ENCODE measurements at regions not wholly inside any gene's neighbourhood (a gene's known extent, or its start where the extent isn't known, plus 50 kb on each side); places are given as distances from the start of the nearest gene placed in this dataset. TPM values are rescaled to one million over a fixed set of nuclear protein-coding genes. Genes with fewer than 3 reads are reported as not detected.

DNA sequence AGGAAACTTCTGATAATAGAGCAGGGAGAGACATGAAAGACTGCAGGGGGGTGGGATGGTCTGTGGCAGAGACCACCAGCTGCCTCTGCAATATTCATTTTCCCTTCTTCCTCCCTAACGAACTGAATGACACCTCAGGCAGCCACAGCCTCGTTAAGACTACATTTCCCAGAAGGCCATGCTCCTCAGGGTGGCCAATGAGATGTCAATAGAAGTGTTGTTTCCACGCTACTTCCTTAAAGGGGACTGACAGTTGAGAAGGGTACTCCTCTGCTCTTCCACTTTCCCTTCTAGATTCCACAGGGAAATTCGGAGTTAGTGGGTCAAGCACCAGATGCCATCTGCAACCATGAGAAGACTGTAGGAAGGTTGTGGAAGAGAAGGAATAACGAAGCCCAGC is 52.0 kb upstream of the DAPK1 start:
- Histone ChIP-seq H3K36me3 (ENCODE audit: insufficient read depth) (no peaks in the 10 kb centered on the region), H3K4me3 (ENCODE audit: low read depth, low read length) (no peak overlapping the region), H3K27ac (ENCODE audit: low read depth) (no peak overlapping the region), H3K4me1 (ENCODE audit: insufficient read depth) (no peaks in the 10 kb centered on the region)
- no peak for DNase-seq (ENCODE audit: extremely low spot score)
- 51% methylated on average over 5 of the region's 5 CpGs for WGBS

DNA sequence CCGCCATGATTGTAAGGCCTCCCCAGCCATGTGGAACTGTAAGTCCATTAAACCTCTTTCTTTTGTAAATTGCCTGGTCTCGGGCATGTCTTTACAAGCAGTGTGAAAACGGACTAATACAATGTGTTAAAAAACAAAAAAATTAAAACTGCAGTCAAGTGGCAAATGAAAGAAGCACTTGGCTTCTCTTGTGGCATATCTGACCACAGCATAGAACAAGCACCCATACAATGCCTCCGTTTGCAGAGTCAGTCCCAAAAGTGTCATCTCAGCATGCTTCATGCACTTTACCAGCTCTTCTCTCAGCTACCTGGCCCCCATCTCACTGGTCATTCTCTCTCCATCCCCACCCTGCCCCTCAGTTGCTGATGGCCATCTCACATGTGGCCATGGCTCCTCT is 51.1 kb upstream of the DAPK1 start:
- Histone ChIP-seq H3K4me3 (ENCODE audit: low read depth, low read length) (no peak overlapping the region), H3K27ac (ENCODE audit: low read depth) (no peak overlapping the region), H3K4me1 (ENCODE audit: insufficient read depth) (no peaks in the 10 kb centered on the region), H3K36me3 (ENCODE audit: insufficient read depth) (no peaks in the 10 kb centered on the region)
- WGBS: 89% methylated on average over 4 of the region's 4 CpGs
- no peak for DNase-seq (ENCODE audit: extremely low spot score)

DNA sequence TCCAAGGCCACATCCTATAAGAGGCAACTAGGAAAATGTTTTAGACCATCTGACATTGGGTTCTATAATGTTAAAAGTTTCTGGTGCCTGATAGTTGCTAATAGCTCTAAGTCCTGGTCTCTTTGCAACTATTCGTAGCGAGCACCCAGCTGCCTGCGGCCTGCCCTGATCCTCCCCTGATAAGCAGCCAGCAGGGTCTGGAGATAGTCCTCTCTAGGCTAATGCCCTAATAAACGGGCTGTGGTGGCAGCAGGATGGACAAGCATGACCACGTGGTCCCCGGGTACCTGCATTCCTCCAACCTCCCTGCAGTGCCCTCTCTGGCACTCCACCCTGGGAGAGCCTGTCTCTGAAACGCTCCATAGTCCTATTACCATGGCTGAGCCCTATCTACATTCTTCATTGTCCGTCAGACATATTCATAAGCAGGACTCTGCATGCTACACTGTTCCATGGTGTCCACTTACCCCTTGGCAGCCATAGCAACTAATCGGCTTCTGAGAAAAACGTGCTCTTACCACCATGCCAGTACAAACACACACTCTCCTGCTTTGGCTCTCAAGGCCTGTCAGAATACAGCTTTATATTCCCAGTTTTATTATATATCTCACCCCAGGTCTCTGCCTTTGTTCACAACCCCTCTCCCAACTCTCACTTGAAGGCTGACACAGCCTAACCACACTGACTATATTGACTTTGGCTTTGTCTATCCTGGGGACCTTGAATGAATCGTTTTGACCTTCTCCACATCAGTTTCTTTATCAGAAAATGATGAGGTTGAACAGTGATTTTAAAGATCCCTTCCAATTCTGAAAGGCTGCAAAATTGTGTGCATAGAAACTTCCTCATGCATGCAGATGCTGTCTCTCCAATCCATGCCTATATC is 49.9 kb upstream of the DAPK1 start:
- no peak overlapping the region for H3K4me3 ChIP-seq (ENCODE audit: low read depth, low read length)
- 66% methylated on average over 11 of the region's 11 CpGs for WGBS

More for the DNA sequence above, 49.9 kb upstream of the DAPK1 start:
- Histone ChIP-seq H3K4me1 (ENCODE audit: insufficient read depth) (no peaks in the 10 kb centered on the region), H3K27ac (ENCODE audit: low read depth) (no peak overlapping the region), H3K36me3 (ENCODE audit: insufficient read depth) (no peaks in the 10 kb centered on the region)
- DNase-seq (ENCODE audit: extremely low spot score): no peak

Small RNA genes lying in the stretch of these regions (small RNA-seq; reads per million reads assigned to genes)
- gene AL353752.1: not detected
- not detected for gene RF00568

All from urinary bladder (tissue), 4 donors.